Suprapubic skin (tissue), 3 donors: ENCODE measurements at regions not wholly inside any gene's neighbourhood (a gene's known extent, or its start where the extent isn't known, plus 50 kb on each side); places are given as distances from the start of the nearest gene placed in this dataset.

Experiments used
- POLR2A ChIP-seq, 2 donors: fragments of 450-650 bp; IDR thresholded peaks; one replicate each; pipeline ENCODE4 v1.6.1; 2017; ENCODE audit warnings: antibody characterized with exemption in 2 of 2, mild to moderate bottlenecking in 2 of 2, moderate library complexity in 2 of 2
- TF ChIP-seq, protein P1 (sequence below), 2 donors: fragments of 200-600 bp in 1 of 2; fragments of 450-650 bp in 1 of 2; sonication (generic) in 1 of 2; IDR thresholded peaks; one replicate each; pipeline ENCODE4 v1.5.1; 2016 to 2019; ENCODE audit warnings: antibody characterized with exemption in 2 of 2, mild to moderate bottlenecking in 1 of 2, moderate library complexity in 1 of 2

- TF ChIP-seq, protein P1, sequence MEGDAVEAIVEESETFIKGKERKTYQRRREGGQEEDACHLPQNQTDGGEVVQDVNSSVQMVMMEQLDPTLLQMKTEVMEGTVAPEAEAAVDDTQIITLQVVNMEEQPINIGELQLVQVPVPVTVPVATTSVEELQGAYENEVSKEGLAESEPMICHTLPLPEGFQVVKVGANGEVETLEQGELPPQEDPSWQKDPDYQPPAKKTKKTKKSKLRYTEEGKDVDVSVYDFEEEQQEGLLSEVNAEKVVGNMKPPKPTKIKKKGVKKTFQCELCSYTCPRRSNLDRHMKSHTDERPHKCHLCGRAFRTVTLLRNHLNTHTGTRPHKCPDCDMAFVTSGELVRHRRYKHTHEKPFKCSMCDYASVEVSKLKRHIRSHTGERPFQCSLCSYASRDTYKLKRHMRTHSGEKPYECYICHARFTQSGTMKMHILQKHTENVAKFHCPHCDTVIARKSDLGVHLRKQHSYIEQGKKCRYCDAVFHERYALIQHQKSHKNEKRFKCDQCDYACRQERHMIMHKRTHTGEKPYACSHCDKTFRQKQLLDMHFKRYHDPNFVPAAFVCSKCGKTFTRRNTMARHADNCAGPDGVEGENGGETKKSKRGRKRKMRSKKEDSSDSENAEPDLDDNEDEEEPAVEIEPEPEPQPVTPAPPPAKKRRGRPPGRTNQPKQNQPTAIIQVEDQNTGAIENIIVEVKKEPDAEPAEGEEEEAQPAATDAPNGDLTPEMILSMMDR (IDR thresholded peaks at IDR 0.05) = no peak
- no peak for TF ChIP-seq POLR2A (IDR thresholded peaks at IDR 0.05)
Observed at GRCh38 chr3:76147846-76148245, 362.5 kb upstream of the ZNF717 start.
